NCI-H1694 (cell line): ENCODE measurements at regions not wholly inside any gene's neighbourhood (a gene's known extent, or its start where the extent isn't known, plus 50 kb on each side); places are given as distances from the start of the nearest gene placed in this dataset.

Source experiments
- DNase-seq: peaks from one replicate; lab custom pipeline; 2025; lab: John Stamatoyannopoulos, UW

GRCh38 chr6:14187406-14187805 is 69.8 kb downstream of the CD83 start:
- DNase-seq, result no peak

GRCh38 chr6:14189074-14189473 is 71.5 kb downstream of the CD83 start:
- DNase-seq, result no peak

- no peak for DNase-seq
Observed at GRCh38 chr6:14190191-14190928, 72.8 kb downstream of the CD83 start.

GRCh38 chr6:14190929-14191224 is 73.3 kb downstream of the CD83 start:
- no peak for DNase-seq

GRCh38 chr6:14191761-14192160 is 74.2 kb downstream of the CD83 start:
- no peak for DNase-seq

- DNase-seq, result no peak
Observed at GRCh38 chr6:14192216-14192788, 74.7 kb downstream of the CD83 start.

- no peak for DNase-seq
Observed at GRCh38 chr6:14193524-14193923, 76.0 kb downstream of the CD83 start.

- DNase-seq, result no peak
Observed at GRCh38 chr6:14194483-14194882, 76.9 kb downstream of the CD83 start.

GRCh38 chr6:14194976-14195375 is 77.4 kb downstream of the CD83 start:
- DNase-seq, result no peak

GRCh38 chr6:14196026-14196425 is 78.5 kb downstream of the CD83 start:
- DNase-seq, result no peak

- DNase-seq, result no peak
Observed at GRCh38 chr6:14197118-14197517, 79.5 kb downstream of the CD83 start.

- DNase-seq, result no peak
Observed at GRCh38 chr6:14200047-14200446, 82.5 kb downstream of the CD83 start.

GRCh38 chr6:14202947-14203346 is 85.4 kb downstream of the CD83 start:
- DNase-seq, result no peak

- no peak for DNase-seq
Observed at GRCh38 chr6:14206391-14206790, 88.8 kb downstream of the CD83 start.

GRCh38 chr6:14207448-14207847 is 89.9 kb downstream of the CD83 start:
- no peak for DNase-seq

- no peak for DNase-seq
Observed at GRCh38 chr6:14209000-14209399, 91.4 kb downstream of the CD83 start.

GRCh38 chr6:14210077-14210476 is 92.5 kb downstream of the CD83 start:
- peak; percentile 13 for DNase-seq

GRCh38 chr6:14210663-14211561 is 93.3 kb downstream of the CD83 start:
- DNase-seq, result peak; percentile 77

GRCh38 chr6:14211562-14211942 is 94.0 kb downstream of the CD83 start:
- no peak for DNase-seq

GRCh38 chr6:14212020-14212419 is 94.4 kb downstream of the CD83 start:
- DNase-seq, result no peak

- no peak for DNase-seq
Observed at GRCh38 chr6:14212632-14213031, 95.1 kb downstream of the CD83 start.

- no peak for DNase-seq
Observed at GRCh38 chr6:14216946-14217684, 99.5 kb downstream of the CD83 start.
